Astrocyte of the hippocampus (primary cell): ENCODE measurements at regions not wholly inside any gene's neighbourhood (a gene's known extent, or its start where the extent isn't known, plus 50 kb on each side); places are given as distances from the start of the nearest gene placed in this dataset.

Source experiments
- DNase-seq: peaks from one replicate; pipeline ENCODE4 v3.0.0; 2011; ENCODE audit warnings: low read depth, low spot score

GRCh38 chr10:62625484-62625883, 179.0 kb upstream of the ADO start:
- DNase-seq: no peak

- no peak for DNase-seq
These were observed 178.4 kb upstream of the ADO start for GRCh38 chr10:62626079-62626478.

DNA sequence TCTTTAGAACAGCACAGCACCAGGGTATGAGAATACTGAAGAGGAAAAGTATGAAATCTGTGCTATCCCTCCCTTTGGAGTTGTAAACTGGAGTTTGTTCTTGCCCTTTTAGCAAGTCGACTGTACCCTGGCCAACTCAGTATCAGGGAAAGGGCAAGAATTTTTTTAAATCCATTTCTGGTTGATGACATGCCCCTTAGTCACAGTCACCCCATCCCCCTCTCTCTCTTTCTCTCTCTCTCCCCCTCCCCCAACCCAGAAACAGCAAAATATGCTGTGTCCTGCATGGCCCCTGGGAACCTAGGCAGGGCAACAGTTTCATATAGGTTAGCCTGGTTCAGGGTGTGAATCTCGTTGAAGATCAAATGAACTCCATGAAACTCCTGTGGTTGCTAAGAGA, 177.7 kb upstream of the ADO start:
- DNase-seq: no peak

- no peak for DNase-seq
These were observed 176.5 kb upstream of the ADO start for GRCh38 chr10:62627983-62628382.

- no peak for DNase-seq
These were observed 173.3 kb upstream of the ADO start for GRCh38 chr10:62631241-62631640.

- DNase-seq: no peak
These were observed 172.3 kb upstream of the ADO start for GRCh38 chr10:62632071-62632809.

- no peak for DNase-seq
These were observed 170.5 kb upstream of the ADO start for GRCh38 chr10:62633976-62634375.

GRCh38 chr10:62634576-62634975, 169.9 kb upstream of the ADO start:
- no peak for DNase-seq

- DNase-seq: no peak
These were observed 169.4 kb upstream of the ADO start for GRCh38 chr10:62635127-62635526.

- no peak for DNase-seq
These were observed 167.7 kb upstream of the ADO start for GRCh38 chr10:62636825-62637248.

DNA sequence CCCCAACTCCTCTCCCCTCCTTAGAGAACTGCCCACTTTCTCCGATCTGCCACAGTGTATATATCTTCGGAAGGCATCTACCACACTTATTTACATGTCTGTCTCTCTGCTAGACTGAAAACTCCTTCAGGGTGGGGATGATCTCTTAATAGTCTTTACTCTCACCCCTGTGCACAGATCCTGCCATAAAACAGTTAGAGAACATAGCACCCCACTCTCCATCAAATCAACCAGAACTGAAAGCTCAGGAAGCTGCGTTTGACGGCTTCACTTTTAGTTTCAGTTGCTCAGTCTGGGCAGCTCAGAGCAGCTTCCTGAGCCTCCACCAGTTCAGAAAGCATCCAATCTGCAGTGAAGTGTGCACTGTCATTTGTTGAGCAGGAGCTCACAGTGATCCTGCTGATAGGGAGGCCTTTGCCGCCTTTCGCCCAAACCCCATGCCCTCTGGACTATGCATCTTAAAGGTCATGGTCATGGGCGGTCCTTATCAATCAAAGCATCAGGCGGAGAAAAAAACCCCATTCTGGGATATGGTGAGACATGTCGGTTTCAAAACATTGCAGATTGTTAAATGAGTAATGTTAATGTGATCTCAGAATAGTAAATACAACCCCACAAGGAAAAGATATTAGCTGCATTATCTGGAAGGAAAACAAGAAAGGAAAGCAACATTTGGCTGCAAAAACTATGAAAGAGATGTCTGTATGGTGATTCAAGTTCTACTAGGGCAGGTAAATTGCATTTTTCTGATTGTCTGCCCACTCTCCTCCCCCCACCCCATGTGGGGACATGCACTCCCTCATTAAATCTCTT, 167.1 kb upstream of the ADO start:
- no peak for DNase-seq

- no peak for DNase-seq
These were observed 166.4 kb upstream of the ADO start for GRCh38 chr10:62638062-62638477.

DNA sequence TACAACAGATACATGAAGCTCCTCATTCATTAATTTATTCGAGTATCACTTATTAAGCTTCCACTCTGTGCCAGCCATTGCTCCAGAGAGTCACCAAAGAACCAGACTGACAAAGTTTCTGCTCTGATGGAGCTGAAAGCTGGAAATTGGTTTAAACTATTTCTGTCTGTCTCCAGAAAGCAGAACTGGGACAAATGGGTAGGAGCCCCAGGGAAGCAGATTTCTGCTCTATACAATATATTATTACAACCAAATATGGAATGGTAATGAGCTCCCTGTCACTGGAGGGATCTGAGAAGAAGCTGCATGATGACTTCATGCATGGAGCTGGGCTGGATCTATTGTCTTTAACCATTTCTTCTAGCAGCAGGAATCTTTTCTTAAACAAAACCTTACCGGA, 165.4 kb upstream of the ADO start:
- DNase-seq: no peak

- DNase-seq: no peak
These were observed 164.1 kb upstream of the ADO start for GRCh38 chr10:62640411-62640810.

GRCh38 chr10:62643606-62644587, 160.6 kb upstream of the ADO start:
- no peak for DNase-seq

DNA sequence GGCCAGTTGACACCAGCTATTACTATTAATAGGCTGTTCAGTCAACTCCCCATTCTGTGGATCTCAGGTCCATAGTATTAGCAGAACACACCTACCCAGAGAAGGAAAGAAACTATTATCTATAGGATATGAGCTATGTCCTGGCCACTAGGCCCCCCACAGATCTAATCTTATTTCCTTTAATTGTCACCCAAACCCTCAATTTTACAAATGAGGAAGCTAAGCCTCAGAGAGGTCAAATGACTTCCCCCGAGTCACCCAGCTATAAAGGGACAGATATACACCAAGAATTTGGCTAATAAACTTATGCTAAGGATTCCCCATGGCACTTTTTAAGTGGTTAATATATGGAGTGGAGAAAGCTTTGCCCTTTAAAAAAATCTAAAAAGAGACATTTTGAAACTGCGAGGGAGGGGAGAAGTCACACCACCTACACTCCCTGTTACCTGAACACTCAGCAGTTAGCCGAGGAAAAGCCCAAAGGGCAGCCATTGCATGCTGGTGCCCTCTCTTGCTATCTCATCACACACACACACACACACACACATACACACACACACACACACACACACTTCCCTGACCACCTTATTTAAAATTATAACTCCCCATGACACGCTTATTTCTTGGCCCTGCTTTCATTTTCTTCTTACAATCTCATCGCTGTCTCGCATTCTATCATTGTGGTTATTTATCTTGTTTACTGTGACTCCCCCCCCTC, 157.0 kb upstream of the ADO start:
- DNase-seq: no peak

DNA sequence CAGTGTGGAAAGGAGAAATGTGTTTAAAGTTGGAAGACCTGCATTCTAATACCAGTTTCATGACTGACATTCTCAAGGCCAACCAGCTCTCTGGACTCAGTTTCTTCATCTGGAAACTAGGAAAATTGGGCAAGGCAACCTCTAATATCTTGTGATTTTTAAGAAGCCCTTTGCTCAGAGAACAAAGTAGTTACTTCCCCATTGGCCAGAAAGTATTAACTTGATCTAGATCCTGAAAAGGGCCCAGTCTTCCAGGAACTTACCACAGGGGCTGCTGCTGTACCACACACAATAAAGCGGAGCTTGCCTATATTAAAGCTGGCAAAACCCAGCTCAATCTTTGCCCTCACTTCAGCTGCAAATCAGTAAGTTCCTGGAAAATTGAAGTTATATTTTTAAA, 155.6 kb upstream of the ADO start:
- DNase-seq: no peak

GRCh38 chr10:62650411-62650810, 154.1 kb upstream of the ADO start:
- no peak for DNase-seq

- peak; percentile 20 for DNase-seq
These were observed 153.2 kb upstream of the ADO start for GRCh38 chr10:62651341-62651740.

DNA sequence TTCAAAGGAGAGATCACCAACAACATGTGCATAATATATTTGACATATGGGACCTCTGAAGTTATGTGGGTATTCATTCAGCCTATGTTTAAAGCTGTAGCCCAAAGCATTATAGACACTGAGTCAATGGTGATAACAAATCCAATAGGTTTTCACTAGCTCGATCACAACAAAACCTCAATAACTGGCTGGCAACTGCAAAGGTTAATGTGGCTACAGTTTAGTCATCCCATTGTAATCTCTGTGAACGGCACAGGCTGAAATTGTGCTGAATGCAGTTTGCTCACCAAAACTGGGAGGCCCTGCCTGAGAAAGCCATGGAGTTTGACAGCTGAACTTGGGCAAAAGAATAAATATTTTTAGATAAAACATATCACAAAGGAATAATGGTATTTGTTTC, 152.4 kb upstream of the ADO start:
- DNase-seq: peak; percentile 40

GRCh38 chr10:62652564-62652963, 152.0 kb upstream of the ADO start:
- no peak for DNase-seq
